HEK293 (cell line): ENCODE measurements at regions not wholly inside any gene's neighbourhood (a gene's known extent, or its start where the extent isn't known, plus 50 kb on each side); places are given as distances from the start of the nearest gene placed in this dataset.

Experiments
- CTCF ChIA-PET: fragments of 350-600 bp; formaldehyde crosslinking; extraction: SDS; loops from one replicate; lab custom pipeline; 2021; ENCODE audit warnings: antibody characterized with exemption; lab: Yijun Ruan, JAX
- POLR2A ChIA-PET: fragments of 300-600 bp; formaldehyde crosslinking; extraction: SDS; loops from one replicate; lab custom pipeline; 2020; ENCODE audit warnings: antibody characterized with exemption, inconsistent platforms; lab: Yijun Ruan, JAX
- H3K27ac ChIP-seq: fragments of 200-500 bp; sonication (Bioruptor generic); 2 replicates; pipeline ENCODE4 v1.5.1; 2014; ENCODE audit warnings: low read depth, low read length, control low read depth, inconsistent platforms; ENCODE audit errors: extremely low read depth
- H3K36me3 ChIP-seq, 2 experiments: fragments of 200-500 bp in 1 of 2; sonication (Bioruptor generic) in 1 of 2; 1 replicate in 1 of 2; 2 replicates in 1 of 2; pipeline ENCODE4 v1.5.1; 2014 to 2017; ENCODE audit warnings: inconsistent platforms in 2 of 2, low read length in 2 of 2; ENCODE audit not compliant: control insufficient read depth in 2 of 2, insufficient read depth in 1 of 2
- H3K4me1 ChIP-seq: fragments of 200-500 bp; sonication (Bioruptor generic); 2 replicates; pipeline ENCODE4 v1.5.1; 2014; ENCODE audit warnings: mild to moderate bottlenecking, low read length, inconsistent platforms; ENCODE audit not compliant: control insufficient read depth, insufficient read depth
- H3K4me3 ChIP-seq: 2 replicates; pipeline ENCODE4 v1.5.1; 2011; ENCODE audit warnings: low read depth, mild to moderate bottlenecking, control low read depth, low read length, moderate library complexity
- H3K9me3 ChIP-seq: fragments of 200-500 bp; sonication (Bioruptor generic); 2 replicates; pipeline ENCODE4 v1.5.1; 2014; ENCODE audit warnings: low read depth, low read length, inconsistent platforms; ENCODE audit not compliant: control insufficient read depth, insufficient read depth
- BCL11A ChIP-seq: fragments of 450-650 bp; formaldehyde crosslinking; IDR thresholded peaks from 2 replicates; pipeline ENCODE4 v1.5.1; 2016; ENCODE audit warnings: low read depth, missing biosample characterization, missing genetic modification characterization
- GLIS2 ChIP-seq: fragments of 450-650 bp; formaldehyde crosslinking; IDR thresholded peaks from 2 replicates; pipeline ENCODE4 v1.5.1; 2016; ENCODE audit warnings: missing biosample characterization, missing genetic modification characterization
- WT1 ChIP-seq: fragments of 450-650 bp; formaldehyde crosslinking; IDR thresholded peaks from 2 replicates; pipeline ENCODE4 v1.5.1; 2016; ENCODE audit warnings: missing biosample characterization, missing genetic modification characterization
- ZFP69B ChIP-seq: fragments of 450-650 bp; formaldehyde crosslinking; IDR thresholded peaks from 2 replicates; pipeline ENCODE4 v1.5.1; 2016; ENCODE audit warnings: missing biosample characterization, missing genetic modification characterization
- ZNF138 ChIP-seq: fragments of 450-650 bp; formaldehyde crosslinking; IDR thresholded peaks from 2 replicates; pipeline ENCODE4 v1.5.1; 2016; ENCODE audit warnings: missing biosample characterization, missing genetic modification characterization, borderline replicate concordance
- ZNF184 ChIP-seq: fragments of 450-650 bp; IDR thresholded peaks from 2 replicates; pipeline ENCODE4 v1.5.1; 2018; ENCODE audit warnings: missing biosample characterization, mild to moderate bottlenecking, missing genetic modification characterization
- ZNF202 ChIP-seq: fragments of 450-650 bp; formaldehyde crosslinking; IDR thresholded peaks from 2 replicates; pipeline ENCODE4 v1.5.1; 2016; ENCODE audit warnings: missing biosample characterization, missing genetic modification characterization, borderline replicate concordance
- ZNF221 ChIP-seq: fragments of 450-650 bp; formaldehyde crosslinking; IDR thresholded peaks from 2 replicates; pipeline ENCODE4 v1.5.1; 2017; ENCODE audit warnings: missing biosample characterization, missing genetic modification characterization, borderline replicate concordance
- ZNF311 ChIP-seq: fragments of 450-650 bp; formaldehyde crosslinking; IDR thresholded peaks from 2 replicates; pipeline ENCODE4 v1.5.1; 2017; ENCODE audit warnings: missing biosample characterization, missing genetic modification characterization, borderline replicate concordance
- ZNF354C ChIP-seq: fragments of 450-650 bp; formaldehyde crosslinking; IDR thresholded peaks from 2 replicates; pipeline ENCODE4 v1.5.1; 2016; ENCODE audit warnings: missing biosample characterization, missing genetic modification characterization, low read depth, borderline replicate concordance
- ZNF391 ChIP-seq: fragments of 450-650 bp; formaldehyde crosslinking; IDR thresholded peaks from 2 replicates; pipeline ENCODE4 v1.5.1; 2016; ENCODE audit warnings: low read depth, missing biosample characterization, missing genetic modification characterization, borderline replicate concordance
- ZNF404 ChIP-seq: fragments of 450-650 bp; formaldehyde crosslinking; IDR thresholded peaks from 2 replicates; pipeline ENCODE4 v1.5.1; 2017; ENCODE audit warnings: missing biosample characterization, missing genetic modification characterization
- ZNF510 ChIP-seq: fragments of 450-650 bp; formaldehyde crosslinking; IDR thresholded peaks from 2 replicates; pipeline ENCODE4 v1.5.1; 2018; ENCODE audit warnings: mild to moderate bottlenecking, missing genetic modification characterization, missing biosample characterization; ENCODE audit not compliant: insufficient replicate concordance
- ZNF544 ChIP-seq: fragments of 450-650 bp; formaldehyde crosslinking; IDR thresholded peaks from 2 replicates; pipeline ENCODE4 v1.5.0; 2017; ENCODE audit warnings: missing biosample characterization, missing genetic modification characterization
- ZNF623 ChIP-seq: fragments of 450-650 bp; formaldehyde crosslinking; IDR thresholded peaks from 2 replicates; pipeline ENCODE4 v1.5.1; 2016; ENCODE audit warnings: missing biosample characterization, missing genetic modification characterization
- ZNF626 ChIP-seq: fragments of 450-650 bp; sonication (Bioruptor Pico); formaldehyde crosslinking; IDR thresholded peaks from 2 replicates; pipeline ENCODE4 v1.5.1; 2018; ENCODE audit warnings: missing biosample characterization, missing genetic modification characterization, inconsistent platforms
- ZNF629 ChIP-seq: fragments of 450-650 bp; formaldehyde crosslinking; IDR thresholded peaks from 2 replicates; pipeline ENCODE4 v1.5.1; 2017; ENCODE audit warnings: missing biosample characterization, missing genetic modification characterization
- ZNF777 ChIP-seq: fragments of 450-650 bp; formaldehyde crosslinking; IDR thresholded peaks from 2 replicates; pipeline ENCODE4 v1.5.1; 2017; ENCODE audit warnings: missing biosample characterization, missing genetic modification characterization, borderline replicate concordance
- TF ChIP-seq, protein P1 (sequence below): fragments of 450-650 bp; formaldehyde crosslinking; IDR thresholded peaks from 2 replicates; pipeline ENCODE4 v1.5.1; 2016; ENCODE audit warnings: missing biosample characterization, missing genetic modification characterization
- TF ChIP-seq, protein P2 (sequence below): fragments of 450-650 bp; formaldehyde crosslinking; IDR thresholded peaks from 2 replicates; pipeline ENCODE4 v1.5.1; 2016; ENCODE audit warnings: missing biosample characterization, missing genetic modification characterization
- TF ChIP-seq, protein P3 (sequence below): fragments of 450-650 bp; formaldehyde crosslinking; IDR thresholded peaks from 2 replicates; pipeline ENCODE4 v1.5.1; 2016; ENCODE audit warnings: missing biosample characterization, missing genetic modification characterization
- TF ChIP-seq, protein P4 (sequence below): fragments of 450-650 bp; formaldehyde crosslinking; IDR thresholded peaks from 2 replicates; pipeline ENCODE4 v1.5.1; 2016; ENCODE audit warnings: missing biosample characterization, missing genetic modification characterization
- TF ChIP-seq, protein P5 (sequence below): fragments of 450-650 bp; formaldehyde crosslinking; IDR thresholded peaks from 2 replicates; pipeline ENCODE4 v1.5.1; 2016; ENCODE audit warnings: missing biosample characterization, missing genetic modification characterization

DNA sequence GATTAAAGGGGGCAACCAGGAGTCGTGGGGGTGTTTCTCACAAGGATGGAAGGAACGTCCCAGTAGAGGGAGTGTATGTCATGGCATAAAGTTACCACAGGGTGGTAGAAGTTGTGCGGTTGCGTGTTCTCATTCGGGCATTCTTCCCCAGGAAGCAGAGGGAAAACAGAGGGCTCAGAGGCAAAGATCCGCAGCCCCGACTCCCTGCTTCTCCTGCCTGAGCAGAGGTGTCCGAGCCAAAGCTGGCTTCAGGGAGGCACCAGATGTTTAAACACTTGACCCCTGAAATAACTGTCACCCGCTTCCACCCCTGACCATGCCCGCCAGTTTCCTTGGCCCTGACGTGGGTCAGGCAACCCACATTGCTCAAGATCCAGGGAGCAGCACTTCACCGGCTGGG, 83.7 kb downstream of the EN1 start (continued):
- TF ChIP-seq, protein P1, sequence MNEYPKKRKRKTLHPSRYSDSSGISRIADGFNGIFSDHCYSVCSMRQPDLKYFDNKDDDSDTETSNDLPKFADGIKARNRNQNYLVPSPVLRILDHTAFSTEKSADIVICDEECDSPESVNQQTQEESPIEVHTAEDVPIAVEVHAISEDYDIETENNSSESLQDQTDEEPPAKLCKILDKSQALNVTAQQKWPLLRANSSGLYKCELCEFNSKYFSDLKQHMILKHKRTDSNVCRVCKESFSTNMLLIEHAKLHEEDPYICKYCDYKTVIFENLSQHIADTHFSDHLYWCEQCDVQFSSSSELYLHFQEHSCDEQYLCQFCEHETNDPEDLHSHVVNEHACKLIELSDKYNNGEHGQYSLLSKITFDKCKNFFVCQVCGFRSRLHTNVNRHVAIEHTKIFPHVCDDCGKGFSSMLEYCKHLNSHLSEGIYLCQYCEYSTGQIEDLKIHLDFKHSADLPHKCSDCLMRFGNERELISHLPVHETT (tag by site-specific recombination) = no peak
- TF ChIP-seq ZNF311 (tag by site-specific recombination) (no peak), ZNF202 (tag by site-specific recombination) (no peak), ZNF221 (tag by site-specific recombination) (no peak), ZNF391 (tag by site-specific recombination) (no peak), ZNF404 (tag by site-specific recombination) (no peak), ZNF544 (tag by site-specific recombination) (no peak), BCL11A (tag by site-specific recombination) (no peak), ZNF354C (tag by site-specific recombination) (no peak), ZNF184 (tag by site-specific recombination) (no peak), WT1 (tag by site-specific recombination) (no peak)
- TF ChIP-seq, protein P2, sequence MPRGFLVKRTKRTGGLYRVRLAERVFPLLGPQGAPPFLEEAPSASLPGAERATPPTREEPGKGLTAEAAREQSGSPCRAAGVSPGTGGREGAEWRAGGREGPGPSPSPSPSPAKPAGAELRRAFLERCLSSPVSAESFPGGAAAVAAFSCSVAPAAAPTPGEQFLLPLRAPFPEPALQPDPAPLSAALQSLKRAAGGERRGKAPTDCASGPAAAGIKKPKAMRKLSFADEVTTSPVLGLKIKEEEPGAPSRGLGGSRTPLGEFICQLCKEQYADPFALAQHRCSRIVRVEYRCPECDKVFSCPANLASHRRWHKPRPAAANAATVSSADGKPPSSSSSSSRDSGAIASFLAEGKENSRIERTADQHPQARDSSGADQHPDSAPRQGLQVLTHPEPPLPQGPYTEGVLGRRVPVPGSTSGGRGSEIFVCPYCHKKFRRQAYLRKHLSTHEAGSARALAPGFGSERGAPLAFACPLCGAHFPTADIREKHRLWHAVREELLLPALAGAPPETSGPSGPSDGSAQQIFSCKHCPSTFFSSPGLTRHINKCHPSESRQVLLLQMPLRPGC (tag by site-specific recombination) = no peak
- TF ChIP-seq, protein P3, sequence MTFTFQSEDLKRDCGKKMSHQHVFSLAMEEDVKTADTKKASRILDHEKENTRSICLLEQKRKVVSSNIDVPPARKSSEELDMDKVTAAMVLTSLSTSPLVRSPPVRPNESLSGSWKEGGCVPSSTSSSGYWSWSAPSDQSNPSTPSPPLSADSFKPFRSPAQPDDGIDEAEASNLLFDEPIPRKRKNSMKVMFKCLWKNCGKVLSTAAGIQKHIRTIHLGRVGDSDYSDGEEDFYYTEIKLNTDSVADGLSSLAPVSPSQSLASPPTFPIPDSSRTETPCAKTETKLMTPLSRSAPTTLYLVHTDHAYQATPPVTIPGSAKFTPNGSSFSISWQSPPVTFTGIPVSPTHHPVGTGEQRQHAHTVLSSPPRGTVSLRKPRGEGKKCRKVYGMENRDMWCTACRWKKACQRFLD = no peak

DNA sequence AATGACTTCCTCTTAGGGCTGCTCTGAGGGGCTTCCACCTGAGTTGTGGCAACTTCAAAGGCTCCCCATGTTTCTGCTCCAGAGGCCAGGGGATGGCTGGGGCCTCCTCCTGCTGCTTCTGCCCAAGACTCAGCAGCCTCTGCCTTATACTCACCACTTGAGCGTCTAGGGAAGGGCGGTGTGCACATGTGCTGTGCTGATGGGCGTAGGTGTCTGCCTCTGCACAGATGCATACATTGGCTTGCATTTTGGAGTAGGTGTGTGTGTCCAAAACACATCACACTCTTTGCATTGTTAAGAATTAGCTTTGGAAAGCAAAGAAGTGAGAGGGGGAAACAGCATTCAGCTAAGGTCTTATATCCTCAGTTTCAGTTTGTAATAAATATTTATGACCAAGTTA, 85.2 kb downstream of the EN1 start:
- CTCF ChIA-PET = no interaction called here
- no peak overlapping the region for H3K27ac ChIP-seq
- no peak for TF ChIP-seq ZNF777 (tag by site-specific recombination)
- no peak for TF ChIP-seq ZNF138
- TF ChIP-seq, protein P4, sequence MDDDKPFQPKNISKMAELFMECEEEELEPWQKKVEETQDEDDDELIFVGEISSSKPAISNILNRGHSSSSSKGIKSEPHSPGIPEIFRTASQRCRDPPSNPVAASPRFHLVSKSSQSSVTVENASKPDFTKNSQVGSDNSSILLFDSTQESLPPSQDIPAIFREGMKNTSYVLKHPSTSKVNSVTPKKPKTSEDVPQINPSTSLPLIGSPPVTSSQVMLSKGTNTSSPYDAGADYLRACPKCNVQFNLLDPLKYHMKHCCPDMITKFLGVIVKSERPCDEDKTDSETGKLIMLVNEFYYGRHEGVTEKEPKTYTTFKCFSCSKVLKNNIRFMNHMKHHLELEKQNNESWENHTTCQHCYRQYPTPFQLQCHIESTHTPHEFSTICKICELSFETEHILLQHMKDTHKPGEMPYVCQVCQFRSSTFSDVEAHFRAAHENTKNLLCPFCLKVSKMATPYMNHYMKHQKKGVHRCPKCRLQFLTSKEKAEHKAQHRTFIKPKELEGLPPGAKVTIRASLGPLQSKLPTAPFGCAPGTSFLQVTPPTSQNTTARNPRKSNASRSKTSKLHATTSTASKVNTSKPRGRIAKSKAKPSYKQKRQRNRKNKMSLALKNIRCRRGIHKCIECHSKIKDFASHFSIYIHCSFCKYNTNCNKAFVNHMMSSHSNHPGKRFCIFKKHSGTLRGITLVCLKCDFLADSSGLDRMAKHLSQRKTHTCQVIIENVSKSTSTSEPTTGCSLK (tag by site-specific recombination) = no peak
- TF ChIP-seq ZNF629 (tag by site-specific recombination) = no peak
- TF ChIP-seq ZNF626 = no peak
- TF ChIP-seq, protein P5, sequence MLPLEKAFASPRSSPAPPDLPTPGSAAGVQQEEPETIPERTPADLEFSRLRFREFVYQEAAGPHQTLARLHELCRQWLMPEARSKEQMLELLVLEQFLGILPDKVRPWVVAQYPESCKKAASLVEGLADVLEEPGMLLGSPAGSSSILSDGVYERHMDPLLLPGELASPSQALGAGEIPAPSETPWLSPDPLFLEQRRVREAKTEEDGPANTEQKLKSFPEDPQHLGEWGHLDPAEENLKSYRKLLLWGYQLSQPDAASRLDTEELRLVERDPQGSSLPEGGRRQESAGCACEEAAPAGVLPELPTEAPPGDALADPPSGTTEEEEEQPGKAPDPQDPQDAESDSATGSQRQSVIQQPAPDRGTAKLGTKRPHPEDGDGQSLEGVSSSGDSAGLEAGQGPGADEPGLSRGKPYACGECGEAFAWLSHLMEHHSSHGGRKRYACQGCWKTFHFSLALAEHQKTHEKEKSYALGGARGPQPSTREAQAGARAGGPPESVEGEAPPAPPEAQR (tag by site-specific recombination) = no peak
- TF ChIP-seq GLIS2 (tag by site-specific recombination) = no peak
- no peak for TF ChIP-seq ZFP69B (tag by site-specific recombination)
- no peak for TF ChIP-seq ZNF510 (tag by site-specific recombination)
- no peak for TF ChIP-seq WT1 (tag by site-specific recombination)
- no peak for TF ChIP-seq ZNF623 (tag by site-specific recombination)
- TF ChIP-seq, all 188 proteins: peak for 0

More for the DNA sequence above, 85.2 kb downstream of the EN1 start:
- POLR2A ChIA-PET = no interaction called here
- no peaks in the 10 kb centered on the region for H3K9me3 ChIP-seq
- no peaks in the 10 kb centered on the region for H3K36me3 ChIP-seq
- no peaks in the 10 kb centered on the region for H3K4me1 ChIP-seq
- H3K4me3 ChIP-seq = no peak overlapping the region
